Endothelial cell of umbilical vein (primary cell): ENCODE measurements at regions not wholly inside any gene's neighbourhood (a gene's known extent, or its start where the extent isn't known, plus 50 kb on each side); places are given as distances from the start of the nearest gene placed in this dataset.

ENCODE experiments used
- BruUV-seq: library from RNA; stranded (reverse); fragments of 400-500 nt; replicated peaks from 2 replicates; lab custom pipeline; 2021; lab: Mats Ljungman, UMichigan
- CTCF ChIA-PET: fragments of 300-600, 350-600 bp; sonication (Branson Sonifier 250); formaldehyde crosslinking; loops from one replicate; lab custom pipeline; 2021; ENCODE audit warnings: antibody characterized with exemption, inconsistent platforms; lab: Charles Lee
- POLR2A ChIA-PET: fragments of 300-600, 350-600 bp; sonication (Branson Sonifier 250); formaldehyde crosslinking; loops from one replicate; lab custom pipeline; 2021; ENCODE audit warnings: antibody characterized with exemption, inconsistent platforms; lab: Charles Lee
- DNase-seq: peaks from one replicate; pipeline ENCODE4 v3.0.0-alpha.2; 2011; ENCODE audit warnings: low read depth, low spot score
- FAIRE-seq: peaks from 2 replicates; lab custom pipeline; 2011; peaks lifted over from hg19 to GRCh38; lab: Jason Lieb, UNC
- H2AFZ ChIP-seq: 2 replicates; pipeline ENCODE4 v1.6.0; 2012; ENCODE audit warnings: low read depth, low read length, control low read depth, inconsistent platforms
- H3K27ac ChIP-seq: 2 replicates; pipeline ENCODE4 v1.5.1; 2011; ENCODE audit warnings: low read depth, mild to moderate bottlenecking, control low read depth, low read length, moderate library complexity; ENCODE audit not compliant: insufficient read depth
- H3K27me3 ChIP-seq, 2 experiments: 2 replicates each; pipeline versions ENCODE4 v1.6.0 to v1.6.1; 2011; ENCODE audit warnings: low read length in 2 of 2, mixed read lengths in 1 of 2; ENCODE audit not compliant: control insufficient read depth in 2 of 2, insufficient read depth in 2 of 2
- H3K36me3 ChIP-seq, 2 experiments: 2 replicates in 1 of 2; 3 replicates in 1 of 2; pipeline ENCODE4 v1.5.1; 2011; ENCODE audit warnings: low read length in 2 of 2, mild to moderate bottlenecking in 1 of 2, moderate library complexity in 1 of 2; ENCODE audit not compliant: control insufficient read depth in 2 of 2, insufficient read depth in 2 of 2; ENCODE audit errors: extremely low read depth in 1 of 2
- H3K4me1 ChIP-seq: 3 replicates; pipeline ENCODE4 v1.5.1; 2011; ENCODE audit warnings: mild to moderate bottlenecking, low read length; ENCODE audit not compliant: control insufficient read depth, insufficient read depth; ENCODE audit errors: extremely low read depth
- H3K4me2 ChIP-seq: 2 replicates; pipeline ENCODE4 v1.6.1; 2011; ENCODE audit warnings: low read length, control low read depth, mixed read lengths; ENCODE audit not compliant: insufficient read depth
- H3K4me3 ChIP-seq, 3 experiments: fragments of 200-600 bp in 1 of 3; sonication (generic), shearing (Covaris generic) in 1 of 3; replicated peaks in 1 of 3; 2 replicates each; pipeline ENCODE4 v1.5.1; 2011 to 2016; ENCODE audit warnings: control low read depth in 3 of 3, low read length in 3 of 3, mild to moderate bottlenecking in 2 of 3, inconsistent platforms in 1 of 3, low read depth in 1 of 3, moderate library complexity in 1 of 3; ENCODE audit not compliant: insufficient read depth in 1 of 3
- H3K79me2 ChIP-seq: 2 replicates; pipeline ENCODE4 v1.6.0; 2012; ENCODE audit warnings: low read length, inconsistent platforms; ENCODE audit not compliant: control insufficient read depth, insufficient read depth
- H3K9ac ChIP-seq: replicated peaks from 2 replicates; pipeline ENCODE3; 2011; ENCODE audit warnings: low read length, control low read depth; ENCODE audit not compliant: insufficient read depth; ENCODE audit errors: extremely low read depth
- H3K9me1 ChIP-seq: replicated peaks from 3 replicates; pipeline ENCODE4 v1.6.0; 2011; ENCODE audit warnings: mild to moderate bottlenecking, low read length; ENCODE audit not compliant: control insufficient read depth, insufficient read depth; ENCODE audit errors: extremely low read depth
- H3K9me3 ChIP-seq: replicated peaks from 2 replicates; pipeline ENCODE4 v1.5.1; 2012; ENCODE audit warnings: low read length, inconsistent platforms; ENCODE audit not compliant: control insufficient read depth, insufficient read depth
- H4K20me1 ChIP-seq: replicated peaks from 2 replicates; pipeline ENCODE3; 2011; ENCODE audit warnings: mild to moderate bottlenecking, low read length; ENCODE audit not compliant: control insufficient read depth, insufficient read depth; ENCODE audit errors: extremely low read depth
- CTCF ChIP-seq, 2 donors: IDR thresholded peaks; 1 replicate in 1 of 2; 2 replicates in 1 of 2; pipeline ENCODE4 v1.5.1; 2011; ENCODE audit warnings: low read length in 2 of 2, mild to moderate bottlenecking in 2 of 2, moderate library complexity in 2 of 2, control low read depth in 1 of 2, inconsistent platforms in 1 of 2, low read depth in 1 of 2; ENCODE audit not compliant: insufficient read depth in 1 of 2; ENCODE audit errors: extremely low read depth in 1 of 2
- EZH2 ChIP-seq: IDR thresholded peaks from 2 replicates; pipeline ENCODE4 v1.6.1; 2012; ENCODE audit warnings: borderline replicate concordance, low read depth, mild to moderate bottlenecking, moderate library complexity, low read length, inconsistent platforms; ENCODE audit not compliant: severe bottlenecking
- FOS ChIP-seq: IDR thresholded peaks from 2 replicates; pipeline ENCODE4 v1.6.1; 2011; ENCODE audit warnings: mild to moderate bottlenecking, low read length, moderate library complexity, borderline replicate concordance; ENCODE audit not compliant: insufficient read depth
- GATA2 ChIP-seq: IDR thresholded peaks from 2 replicates; pipeline ENCODE4 v1.7.0; 2011; ENCODE audit warnings: low read depth, mild to moderate bottlenecking, moderate library complexity, mixed read lengths, low read length; ENCODE audit not compliant: insufficient read length, insufficient read depth
- JUN ChIP-seq: IDR thresholded peaks from 2 replicates; pipeline ENCODE4 v1.6.1; 2011; ENCODE audit warnings: borderline replicate concordance, low read depth; ENCODE audit not compliant: insufficient read length, insufficient read depth
- MAX ChIP-seq: IDR thresholded peaks from 2 replicates; pipeline ENCODE4 v1.6.1; 2011; ENCODE audit not compliant: insufficient read depth, insufficient read length
- MYC ChIP-seq: IDR thresholded peaks from one replicate; pipeline ENCODE4 v1.6.1; 2011; ENCODE audit warnings: mild to moderate bottlenecking, low read depth, low read length
- POLR2A ChIP-seq: IDR thresholded peaks from 2 replicates; pipeline ENCODE4 v1.6.1; 2012; ENCODE audit warnings: low read depth, mild to moderate bottlenecking, control low read depth, low read length
- POLR2AphosphoS5 ChIP-seq: IDR thresholded peaks from 2 replicates; pipeline ENCODE4 v1.6.1; 2012; ENCODE audit warnings: low read depth, mild to moderate bottlenecking, control low read depth, low read length, moderate library complexity; ENCODE audit not compliant: insufficient read depth
- dilution Hi-C: fragments of 300-500 bp; cut with MboI; formaldehyde crosslinking; loops from one replicate; pipeline ENCODE4 v1.15.0; 2019; ENCODE audit warnings: low sequenced_read_pairs; ENCODE audit not compliant: extremely low pct_ligation_motif_present
- intact Hi-C: fragments of 100-400 bp; cut with micrococcal nuclease; formaldehyde crosslinking; loops from one replicate; pipeline ENCODE4 v1.10.0; 2022

GRCh38 chr10:109324721-109325120, 598.6 kb downstream of the XPNPEP1 start:
- FAIRE-seq = no peak
- H3K9ac ChIP-seq = no peak overlapping the region
- H3K27me3 ChIP-seq = no peaks in the 10 kb centered on the region
- BruUV-seq = no TSS peak
- no peak overlapping the region for H3K4me3 ChIP-seq
- no peak overlapping the region for H3K27ac ChIP-seq
- no peak for DNase-seq
- H3K4me1 ChIP-seq = no peaks in the 10 kb centered on the region
- H3K36me3 ChIP-seq = no peaks in the 10 kb centered on the region
- H3K79me2 ChIP-seq = no peaks in the 10 kb centered on the region
- intact Hi-C loops = no loop called here
- TF ChIP-seq MYC (no peak), JUN (no peak), POLR2AphosphoS5 (no peak), GATA2 (no peak), EZH2 (no peak), MAX (no peak)
- H4K20me1 ChIP-seq = no peaks in the 10 kb centered on the region
- no peak overlapping the region for H2AFZ ChIP-seq
- CTCF ChIA-PET = no interaction called here
- dilution Hi-C loops = no loop called here
- POLR2A ChIA-PET = no interaction called here
- H3K4me2 ChIP-seq = no peak overlapping the region
- peaks cover 5% of the 10 kb centered on the region for H3K9me3 ChIP-seq
- no peaks in the 10 kb centered on the region for H3K9me1 ChIP-seq

- Histone ChIP-seq H3K9me1 (no peaks in the 10 kb centered on the region), H4K20me1 (no peaks in the 10 kb centered on the region), H3K4me3 (no peak overlapping the region), H3K27me3 (no peaks in the 10 kb centered on the region), H3K4me1 (no peaks in the 10 kb centered on the region), H3K79me2 (no peaks in the 10 kb centered on the region), H3K36me3 (no peaks in the 10 kb centered on the region), H3K9me3 (no peaks in the 10 kb centered on the region), H3K27ac (no peak overlapping the region), H2AFZ (no peak overlapping the region), H3K9ac (no peak overlapping the region), H3K4me2 (no peak overlapping the region)
- ChIA-PET CTCF (interaction anchor here (0.6 kb wide), 1 partner anchor 515 kb away, joined by 3 read pairs; no protein-coding TSS in a partner anchor), POLR2A (no interaction called here)
- TF ChIP-seq MYC (no peak), GATA2 (no peak), EZH2 (no peak), POLR2AphosphoS5 (no peak), CTCF (IDR thresholded peaks at IDR 0.05; ENCODE audit: extremely low read depth in 1 of 2, insufficient read depth in 1 of 2, low read depth in 1 of 2, low read length in 2 of 2) (no peak), FOS (no peak), JUN (no peak), MAX (no peak), POLR2A (no peak)
- DNase-seq = no peak
- FAIRE-seq = no peak
- dilution Hi-C loops (no loop called here), intact Hi-C loops (no loop called here)
- BruUV-seq = no TSS peak
Measured at GRCh38 chr10:109317746-109318366, 605.5 kb downstream of the XPNPEP1 start.
